GM23338 (cell line): ENCODE measurements at regions not wholly inside any gene's neighbourhood (a gene's known extent, or its start where the extent isn't known, plus 50 kb on each side); places are given as distances from the start of the nearest gene placed in this dataset.

Experiments used
- EZH2 ChIP-seq: fragments of 200-600 bp; sonication (generic); IDR thresholded peaks from one replicate; pipeline ENCODE4 v1.8.0; 2017; ENCODE audit warnings: antibody characterized with exemption, mild to moderate bottlenecking, low read depth; ENCODE audit not compliant: unreplicated experiment
- EZH2phosphoT487 ChIP-seq: fragments of 200-600 bp; sonication (generic); IDR thresholded peaks from one replicate; pipeline ENCODE4 v1.8.1; 2018; ENCODE audit warnings: antibody characterized with exemption; ENCODE audit not compliant: unreplicated experiment
- JUNB ChIP-seq: IDR thresholded peaks from one replicate; pipeline ENCODE4 v1.6.1; 2016; ENCODE audit warnings: antibody characterized with exemption; ENCODE audit not compliant: unreplicated experiment
- POLR2AphosphoS5 ChIP-seq: IDR thresholded peaks from 2 replicates; pipeline ENCODE4 v1.6.1; 2016; ENCODE audit warnings: antibody characterized with exemption, low read depth
- STAT1 ChIP-seq: IDR thresholded peaks from one replicate; pipeline ENCODE4 v1.6.1; 2016; ENCODE audit warnings: antibody characterized with exemption; ENCODE audit not compliant: unreplicated experiment
- TF ChIP-seq, protein P1 (sequence below), 2 experiments: fragments of 200-600 bp in 1 of 2; sonication (generic) in 1 of 2; conservative IDR thresholded peaks; 2 replicates each; pipeline versions ENCODE4 v1.5.1 to v1.6.1; 2016 to 2017; ENCODE audit warnings: antibody characterized with exemption in 2 of 2, low read depth in 2 of 2, mild to moderate bottlenecking in 2 of 2, moderate library complexity in 1 of 2
- TF ChIP-seq, protein P2 (sequence below): IDR thresholded peaks from one replicate; pipeline ENCODE4 v1.6.1; 2018; ENCODE audit warnings: antibody characterized with exemption; ENCODE audit not compliant: unreplicated experiment

DNA sequence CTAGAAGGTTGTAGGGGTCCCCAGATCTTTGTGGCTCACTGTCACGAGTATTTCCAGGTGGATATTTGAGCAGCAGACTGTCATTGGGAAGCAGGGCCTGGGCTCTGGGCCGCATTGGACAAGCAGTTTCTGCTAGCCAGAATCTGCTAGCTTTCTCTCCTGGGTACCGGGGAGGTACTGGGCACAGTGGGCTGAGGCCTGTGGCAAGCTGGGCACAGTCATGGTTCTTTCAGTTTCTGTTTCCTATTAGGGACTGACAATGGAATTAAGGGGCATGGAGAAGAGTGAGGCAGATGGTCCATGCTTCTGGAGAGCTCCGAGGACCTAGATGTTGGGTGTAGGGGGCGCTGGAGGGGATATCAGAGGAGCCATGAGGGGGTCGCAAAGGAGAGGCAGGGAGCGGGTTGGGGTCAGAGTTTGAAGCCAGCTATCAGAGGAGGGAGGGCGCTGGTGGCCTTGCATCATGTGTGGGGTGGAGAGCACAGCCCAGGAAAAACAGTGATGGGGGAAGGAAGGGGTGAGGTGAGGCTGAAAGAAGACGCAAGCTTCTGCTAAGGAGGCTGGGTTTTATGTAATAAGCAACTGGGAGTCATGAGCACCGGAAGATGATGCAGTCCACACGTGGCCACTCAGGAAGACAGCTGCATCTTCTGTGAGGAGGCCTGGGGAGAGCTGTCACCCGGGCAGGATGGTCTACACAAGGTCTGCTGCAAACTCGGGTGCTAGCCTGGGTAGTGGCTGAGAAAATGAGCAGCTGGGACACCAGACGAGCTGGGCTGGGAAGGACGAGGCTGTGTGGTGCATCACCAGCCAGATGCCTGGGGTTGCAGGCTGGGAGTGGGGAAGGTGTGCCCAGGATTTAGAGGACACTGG, 72.7 kb downstream of the IER5 start:
- TF ChIP-seq POLR2AphosphoS5 (no peak), STAT1 (no peak), JUNB (no peak), EZH2 (no peak), EZH2phosphoT487 (no peak)
- TF ChIP-seq, protein P1, sequence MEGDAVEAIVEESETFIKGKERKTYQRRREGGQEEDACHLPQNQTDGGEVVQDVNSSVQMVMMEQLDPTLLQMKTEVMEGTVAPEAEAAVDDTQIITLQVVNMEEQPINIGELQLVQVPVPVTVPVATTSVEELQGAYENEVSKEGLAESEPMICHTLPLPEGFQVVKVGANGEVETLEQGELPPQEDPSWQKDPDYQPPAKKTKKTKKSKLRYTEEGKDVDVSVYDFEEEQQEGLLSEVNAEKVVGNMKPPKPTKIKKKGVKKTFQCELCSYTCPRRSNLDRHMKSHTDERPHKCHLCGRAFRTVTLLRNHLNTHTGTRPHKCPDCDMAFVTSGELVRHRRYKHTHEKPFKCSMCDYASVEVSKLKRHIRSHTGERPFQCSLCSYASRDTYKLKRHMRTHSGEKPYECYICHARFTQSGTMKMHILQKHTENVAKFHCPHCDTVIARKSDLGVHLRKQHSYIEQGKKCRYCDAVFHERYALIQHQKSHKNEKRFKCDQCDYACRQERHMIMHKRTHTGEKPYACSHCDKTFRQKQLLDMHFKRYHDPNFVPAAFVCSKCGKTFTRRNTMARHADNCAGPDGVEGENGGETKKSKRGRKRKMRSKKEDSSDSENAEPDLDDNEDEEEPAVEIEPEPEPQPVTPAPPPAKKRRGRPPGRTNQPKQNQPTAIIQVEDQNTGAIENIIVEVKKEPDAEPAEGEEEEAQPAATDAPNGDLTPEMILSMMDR (conservative IDR thresholded peaks at IDR 0.05; ENCODE audit: low read depth in 2 of 2), result peak; percentile 10 to 43; a peak in 1 of 4 replicates
- TF ChIP-seq, protein P2, sequence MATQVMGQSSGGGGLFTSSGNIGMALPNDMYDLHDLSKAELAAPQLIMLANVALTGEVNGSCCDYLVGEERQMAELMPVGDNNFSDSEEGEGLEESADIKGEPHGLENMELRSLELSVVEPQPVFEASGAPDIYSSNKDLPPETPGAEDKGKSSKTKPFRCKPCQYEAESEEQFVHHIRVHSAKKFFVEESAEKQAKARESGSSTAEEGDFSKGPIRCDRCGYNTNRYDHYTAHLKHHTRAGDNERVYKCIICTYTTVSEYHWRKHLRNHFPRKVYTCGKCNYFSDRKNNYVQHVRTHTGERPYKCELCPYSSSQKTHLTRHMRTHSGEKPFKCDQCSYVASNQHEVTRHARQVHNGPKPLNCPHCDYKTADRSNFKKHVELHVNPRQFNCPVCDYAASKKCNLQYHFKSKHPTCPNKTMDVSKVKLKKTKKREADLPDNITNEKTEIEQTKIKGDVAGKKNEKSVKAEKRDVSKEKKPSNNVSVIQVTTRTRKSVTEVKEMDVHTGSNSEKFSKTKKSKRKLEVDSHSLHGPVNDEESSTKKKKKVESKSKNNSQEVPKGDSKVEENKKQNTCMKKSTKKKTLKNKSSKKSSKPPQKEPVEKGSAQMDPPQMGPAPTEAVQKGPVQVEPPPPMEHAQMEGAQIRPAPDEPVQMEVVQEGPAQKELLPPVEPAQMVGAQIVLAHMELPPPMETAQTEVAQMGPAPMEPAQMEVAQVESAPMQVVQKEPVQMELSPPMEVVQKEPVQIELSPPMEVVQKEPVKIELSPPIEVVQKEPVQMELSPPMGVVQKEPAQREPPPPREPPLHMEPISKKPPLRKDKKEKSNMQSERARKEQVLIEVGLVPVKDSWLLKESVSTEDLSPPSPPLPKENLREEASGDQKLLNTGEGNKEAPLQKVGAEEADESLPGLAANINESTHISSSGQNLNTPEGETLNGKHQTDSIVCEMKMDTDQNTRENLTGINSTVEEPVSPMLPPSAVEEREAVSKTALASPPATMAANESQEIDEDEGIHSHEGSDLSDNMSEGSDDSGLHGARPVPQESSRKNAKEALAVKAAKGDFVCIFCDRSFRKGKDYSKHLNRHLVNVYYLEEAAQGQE, result no peak
